ENCODE measurements at regions not wholly inside any gene's neighbourhood (a gene's known extent, or its start where the extent isn't known, plus 50 kb on each side); places are given as distances from the start of the nearest gene placed in this dataset.
A peak's percentile ranks its signal among the peaks of the same experiment; 100 is the strongest.

DNA sequence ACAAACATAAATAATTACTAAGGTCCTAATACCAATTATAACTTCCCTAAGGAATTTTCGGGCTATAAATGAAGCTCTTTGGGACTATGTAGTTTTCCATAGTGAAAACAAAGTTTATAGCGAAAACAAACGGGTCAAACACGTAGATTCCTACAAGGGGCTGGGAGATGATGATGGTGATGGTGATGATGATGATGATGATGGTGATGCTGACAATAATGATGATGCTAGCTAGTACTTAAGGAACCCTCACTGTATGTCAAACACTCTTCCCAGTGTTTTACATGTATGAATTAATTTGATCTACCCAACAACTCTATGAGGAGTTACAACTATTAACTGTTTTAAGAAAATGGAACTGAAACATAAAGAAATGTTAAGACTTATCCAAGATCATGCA lies 63.7 kb upstream of the PIK3R1 start:
- H3K36me3 ChIP-seq (ENCODE audit: control insufficient read depth in 1 of 2, insufficient read depth in 2 of 2, low read depth in 1 of 2, low read length in 2 of 2): no peaks in the 10 kb centered on the region
- peaks cover 2% of the 10 kb centered on the region for H3K4me1 ChIP-seq (ENCODE audit: control insufficient read depth, insufficient read depth, low read depth, low read length)
- no peak overlapping the region for H3K4me2 ChIP-seq (ENCODE audit: low read length, poor library complexity, severe bottlenecking)
- no peak overlapping the region for H2BK15ac ChIP-seq (ENCODE audit: low read depth, poor library complexity, severe bottlenecking)
- DNase-seq: no peak
- no peak overlapping the region for H3K27ac ChIP-seq (ENCODE audit: low read length, poor library complexity, severe bottlenecking)
- H3K4me3 ChIP-seq (ENCODE audit: insufficient read depth in 1 of 2, low read depth in 1 of 2, low read length in 2 of 2): no peak overlapping the region
- no peak overlapping the region for H4K91ac ChIP-seq (ENCODE audit: low read length)
- no peak overlapping the region for H2AFZ ChIP-seq (ENCODE audit: low read depth, low read length)
- no peaks in the 10 kb centered on the region for H3K9me3 ChIP-seq (ENCODE audit: control insufficient read depth, low read length)
- H3K18ac ChIP-seq (ENCODE audit: low read depth in 1 of 2, low read length in 2 of 2): no peak overlapping the region
- H2AK5ac ChIP-seq (ENCODE audit: low read length, severe bottlenecking): no peak overlapping the region
- no peak overlapping the region for H4K8ac ChIP-seq (ENCODE audit: low read length)
- H3K23ac ChIP-seq (ENCODE audit: low read length in 2 of 2): no peak overlapping the region
- no peaks in the 10 kb centered on the region for H3K79me1 ChIP-seq (replicated peaks; ENCODE audit: low read length, poor library complexity, severe bottlenecking)
- no peak overlapping the region for H2BK5ac ChIP-seq (ENCODE audit: low read depth, low read length, poor library complexity, severe bottlenecking)
- no peaks in the 10 kb centered on the region for H3K27me3 ChIP-seq (ENCODE audit: control insufficient read depth in 1 of 2, insufficient read depth in 1 of 2, low read length in 2 of 2)
- no peak overlapping the region for H3K4ac ChIP-seq (ENCODE audit: low read depth in 1 of 2, low read length in 2 of 2)
- H3K14ac ChIP-seq (ENCODE audit: low read length in 2 of 2): no peak overlapping the region
- no peak overlapping the region for H3K9ac ChIP-seq (ENCODE audit: low read length)
- 88% methylated on average over 4 of the region's 4 CpGs for WGBS
- H2BK12ac ChIP-seq (ENCODE audit: low read length in 2 of 2): no peak overlapping the region
- no peak overlapping the region for H2BK120ac ChIP-seq (ENCODE audit: low read depth, low read length)

DNA sequence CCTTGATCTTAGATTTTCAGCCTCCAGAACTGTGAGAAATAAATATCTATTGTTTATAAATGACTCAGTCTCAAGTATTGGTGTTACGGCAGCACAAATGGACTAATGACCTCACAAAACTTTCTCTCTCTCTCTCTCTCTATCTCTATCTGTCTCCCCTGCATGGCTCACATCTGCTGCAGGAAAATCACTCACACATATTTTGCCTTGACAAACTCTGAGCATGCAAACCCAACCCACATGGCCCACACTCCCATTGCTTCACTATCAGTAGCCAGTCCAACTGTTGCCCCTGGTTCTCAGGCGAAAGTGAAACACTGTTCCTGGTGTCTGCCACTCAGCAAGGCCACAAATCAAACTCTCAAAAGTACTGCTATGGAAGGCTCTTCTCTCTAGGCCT lies 66.4 kb upstream of the PIK3R1 start:
- no peaks in the 10 kb centered on the region for H3K9me3 ChIP-seq (ENCODE audit: control insufficient read depth, low read length)
- no peak overlapping the region for H3K27ac ChIP-seq (ENCODE audit: low read length, poor library complexity, severe bottlenecking)
- peak overlapping the region in 1 of 2 experiments; percentile 11 for H2BK12ac ChIP-seq (ENCODE audit: low read length in 2 of 2)
- no peak overlapping the region for H4K8ac ChIP-seq (ENCODE audit: low read length)
- H2BK120ac ChIP-seq (ENCODE audit: low read depth, low read length): no peak overlapping the region
- no peak overlapping the region for H3K4me2 ChIP-seq (ENCODE audit: low read length, poor library complexity, severe bottlenecking)
- H3K18ac ChIP-seq (ENCODE audit: low read depth in 1 of 2, low read length in 2 of 2): no peak overlapping the region
- peak; percentile 77 for DNase-seq
- no peak overlapping the region for H4K91ac ChIP-seq (ENCODE audit: low read length)
- no peaks in the 10 kb centered on the region for H3K36me3 ChIP-seq (ENCODE audit: control insufficient read depth in 1 of 2, insufficient read depth in 2 of 2, low read depth in 1 of 2, low read length in 2 of 2)
- H2BK5ac ChIP-seq (ENCODE audit: low read depth, low read length, poor library complexity, severe bottlenecking): no peak overlapping the region
- peaks cover 2% of the 10 kb centered on the region for H3K4me1 ChIP-seq (ENCODE audit: control insufficient read depth, insufficient read depth, low read depth, low read length)
- H3K27me3 ChIP-seq (ENCODE audit: control insufficient read depth in 1 of 2, insufficient read depth in 1 of 2, low read length in 2 of 2): no peaks in the 10 kb centered on the region
- no peak overlapping the region for H3K4me3 ChIP-seq (ENCODE audit: insufficient read depth in 1 of 2, low read depth in 1 of 2, low read length in 2 of 2)
- H2AFZ ChIP-seq (ENCODE audit: low read depth, low read length): peak overlapping the region; percentile 48
- H3K9ac ChIP-seq (ENCODE audit: low read length): no peak overlapping the region
- no peaks in the 10 kb centered on the region for H3K79me1 ChIP-seq (replicated peaks; ENCODE audit: low read length, poor library complexity, severe bottlenecking)
- no peak overlapping the region for H2BK15ac ChIP-seq (ENCODE audit: low read depth, poor library complexity, severe bottlenecking)
- no peak overlapping the region for H2AK5ac ChIP-seq (ENCODE audit: low read length, severe bottlenecking)
- no peak overlapping the region for H3K23ac ChIP-seq (ENCODE audit: low read length in 2 of 2)
- no peak overlapping the region for H3K4ac ChIP-seq (ENCODE audit: low read depth in 1 of 2, low read length in 2 of 2)
- 46% methylated on average over 2 of the region's 2 CpGs for WGBS
- no peak overlapping the region for H3K14ac ChIP-seq (ENCODE audit: low read length in 2 of 2)

DNA sequence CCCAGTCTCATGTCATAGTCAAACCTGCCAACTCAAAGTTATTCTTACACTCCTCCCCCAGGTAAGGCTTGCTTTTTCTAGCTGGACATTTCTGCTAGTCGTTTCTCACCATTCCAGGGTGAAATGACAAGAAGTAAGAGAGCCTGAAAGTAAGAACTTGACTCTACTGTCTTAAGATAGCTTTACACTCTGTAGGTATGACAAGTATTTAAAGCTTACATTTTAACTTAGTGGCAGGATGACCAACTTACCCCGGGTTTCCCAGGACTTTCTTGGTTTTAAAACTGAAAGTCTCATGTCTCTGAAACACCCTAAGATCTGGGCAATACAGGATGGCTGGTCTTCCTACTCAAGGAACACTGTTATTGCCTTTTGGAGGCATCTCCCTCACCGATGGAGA lies 67.5 kb upstream of the PIK3R1 start:
- H3K18ac ChIP-seq (ENCODE audit: low read depth in 1 of 2, low read length in 2 of 2): no peak overlapping the region

DNA sequence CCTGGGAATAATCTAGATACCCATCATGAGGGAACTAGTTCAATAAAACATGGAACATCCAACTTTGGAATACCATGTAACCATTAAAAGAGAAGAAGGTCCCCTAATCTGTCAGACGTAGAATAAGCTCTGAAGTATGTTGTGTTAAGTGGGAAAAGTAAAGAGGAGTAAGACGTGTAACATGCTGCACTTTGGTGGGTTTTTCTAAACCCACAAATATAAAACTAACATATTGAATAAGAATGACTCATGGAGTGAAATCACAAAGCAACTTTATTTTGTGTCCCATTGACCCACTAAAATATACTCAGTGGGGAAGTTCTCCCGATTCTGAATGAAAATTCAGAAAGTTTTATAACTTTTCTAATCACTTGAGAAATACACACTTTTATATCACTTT lies 67.9 kb upstream of the PIK3R1 start:
- H3K18ac ChIP-seq (ENCODE audit: low read depth in 1 of 2, low read length in 2 of 2): no peak overlapping the region
- H2BK5ac ChIP-seq (ENCODE audit: low read depth, low read length, poor library complexity, severe bottlenecking): no peak overlapping the region
- no peak overlapping the region for H4K8ac ChIP-seq (ENCODE audit: low read length)
- H3K4me1 ChIP-seq (ENCODE audit: control insufficient read depth, insufficient read depth, low read depth, low read length): peaks cover 2% of the 10 kb centered on the region
- H3K9me3 ChIP-seq (ENCODE audit: control insufficient read depth, low read length): no peaks in the 10 kb centered on the region
- H3K4me3 ChIP-seq (ENCODE audit: insufficient read depth in 1 of 2, low read depth in 1 of 2, low read length in 2 of 2): no peak overlapping the region
- no peak overlapping the region for H3K4ac ChIP-seq (ENCODE audit: low read depth in 1 of 2, low read length in 2 of 2)
- no peak overlapping the region for H2AK5ac ChIP-seq (ENCODE audit: low read length, severe bottlenecking)
- no peaks in the 10 kb centered on the region for H3K79me1 ChIP-seq (replicated peaks; ENCODE audit: low read length, poor library complexity, severe bottlenecking)
- H2BK15ac ChIP-seq (ENCODE audit: low read depth, poor library complexity, severe bottlenecking): no peak overlapping the region
- no peak overlapping the region for H3K9ac ChIP-seq (ENCODE audit: low read length)
- H3K23ac ChIP-seq (ENCODE audit: low read length in 2 of 2): no peak overlapping the region
- no peaks in the 10 kb centered on the region for H3K27me3 ChIP-seq (ENCODE audit: control insufficient read depth in 1 of 2, insufficient read depth in 1 of 2, low read length in 2 of 2)
- no peak overlapping the region for H3K14ac ChIP-seq (ENCODE audit: low read length in 2 of 2)
- no peak overlapping the region for H3K27ac ChIP-seq (ENCODE audit: low read length, poor library complexity, severe bottlenecking)
- no peak overlapping the region for H2BK12ac ChIP-seq (ENCODE audit: low read length in 2 of 2)
- H2BK120ac ChIP-seq (ENCODE audit: low read depth, low read length): no peak overlapping the region
- H3K36me3 ChIP-seq (ENCODE audit: control insufficient read depth in 1 of 2, insufficient read depth in 2 of 2, low read depth in 1 of 2, low read length in 2 of 2): no peaks in the 10 kb centered on the region
- H4K91ac ChIP-seq (ENCODE audit: low read length): no peak overlapping the region
- no peak for DNase-seq
- WGBS: 100% methylated on average over 1 of the region's 3 CpGs
- H2AFZ ChIP-seq (ENCODE audit: low read depth, low read length): no peak overlapping the region
- H3K4me2 ChIP-seq (ENCODE audit: low read length, poor library complexity, severe bottlenecking): no peak overlapping the region

More for the DNA sequence above, 67.5 kb upstream of the PIK3R1 start:
- Histone ChIP-seq H3K9ac (ENCODE audit: low read length) (no peak overlapping the region), H3K4me3 (ENCODE audit: insufficient read depth in 1 of 2, low read depth in 1 of 2, low read length in 2 of 2) (no peak overlapping the region), H3K27me3 (ENCODE audit: control insufficient read depth in 1 of 2, insufficient read depth in 1 of 2, low read length in 2 of 2) (no peaks in the 10 kb centered on the region), H4K91ac (ENCODE audit: low read length) (no peak overlapping the region), H3K27ac (ENCODE audit: low read length, poor library complexity, severe bottlenecking) (no peak overlapping the region), H3K4ac (ENCODE audit: low read depth in 1 of 2, low read length in 2 of 2) (no peak overlapping the region), H2BK120ac (ENCODE audit: low read depth, low read length) (no peak overlapping the region), H3K36me3 (ENCODE audit: control insufficient read depth in 1 of 2, insufficient read depth in 2 of 2, low read depth in 1 of 2, low read length in 2 of 2) (no peaks in the 10 kb centered on the region), H3K9me3 (ENCODE audit: control insufficient read depth, low read length) (no peaks in the 10 kb centered on the region), H4K8ac (ENCODE audit: low read length) (no peak overlapping the region), H3K14ac (ENCODE audit: low read length in 2 of 2) (no peak overlapping the region), H2AFZ (ENCODE audit: low read depth, low read length) (no peak overlapping the region), H3K4me1 (ENCODE audit: control insufficient read depth, insufficient read depth, low read depth, low read length) (peaks cover 2% of the 10 kb centered on the region), H2BK5ac (ENCODE audit: low read depth, low read length, poor library complexity, severe bottlenecking) (no peak overlapping the region), H3K23ac (ENCODE audit: low read length in 2 of 2) (no peak overlapping the region), H2BK12ac (ENCODE audit: low read length in 2 of 2) (no peak overlapping the region), H3K4me2 (ENCODE audit: low read length, poor library complexity, severe bottlenecking) (no peak overlapping the region), H3K79me1 (replicated peaks; ENCODE audit: low read length, poor library complexity, severe bottlenecking) (no peaks in the 10 kb centered on the region), H2BK15ac (ENCODE audit: low read depth, poor library complexity, severe bottlenecking) (no peak overlapping the region), H2AK5ac (ENCODE audit: low read length, severe bottlenecking) (no peak overlapping the region)
- 96% methylated on average over 3 of the region's 3 CpGs for WGBS
- no peak for DNase-seq
